Endothelial cell (in vitro differentiated cells): ENCODE measurements at regions not wholly inside any gene's neighbourhood (a gene's known extent, or its start where the extent isn't known, plus 50 kb on each side); places are given as distances from the start of the nearest gene placed in this dataset.
"Not testable (repeated sequence)": the region's sequence is repeated elsewhere in the genome, so short reads cannot be mapped to it uniquely, and the experiment has no call there.

ENCODE experiments used
- DNase-seq: peaks from one replicate; pipeline ENCODE4 v3.0.0; 2021; ENCODE audit warnings: low spot score
- H3K27ac Mint-ChIP-seq: one replicate; pipeline ENCODE4 v1.8.0; 2021; ENCODE audit warnings: mixed read lengths, inconsistent platforms; ENCODE audit not compliant: unreplicated experiment
- H3K27me3 Mint-ChIP-seq: one replicate; pipeline ENCODE4 v1.8.0; 2021; ENCODE audit warnings: mild to moderate bottlenecking, moderate library complexity, mixed read lengths, inconsistent platforms; ENCODE audit not compliant: unreplicated experiment
- H3K36me3 Mint-ChIP-seq: one replicate; pipeline ENCODE4 v1.8.0; 2021; ENCODE audit warnings: mild to moderate bottlenecking, low read depth, mixed read lengths, inconsistent platforms; ENCODE audit not compliant: unreplicated experiment
- H3K4me1 Mint-ChIP-seq: one replicate; pipeline ENCODE4 v1.8.0; 2021; ENCODE audit warnings: mild to moderate bottlenecking, mixed read lengths, inconsistent platforms; ENCODE audit not compliant: unreplicated experiment
- H3K4me3 Mint-ChIP-seq: one replicate; pipeline ENCODE4 v1.8.0; 2021; ENCODE audit warnings: mild to moderate bottlenecking, mixed read lengths, inconsistent platforms; ENCODE audit not compliant: unreplicated experiment
- H3K9me3 Mint-ChIP-seq: one replicate; pipeline ENCODE4 v1.8.0; 2021; ENCODE audit warnings: mixed read lengths, inconsistent platforms; ENCODE audit not compliant: unreplicated experiment
- CTCF ChIP-seq: fragments of 200-600 bp; sonication (generic); IDR thresholded peaks from one replicate; pipeline ENCODE4 v1.5.0; 2021; ENCODE audit warnings: antibody characterized with exemption; ENCODE audit not compliant: unreplicated experiment

- Mint-ChIP-seq H3K27me3 (peaks cover 1% of the 10 kb centered on the region), H3K9me3 (no peaks in the 10 kb centered on the region), H3K27ac (no peak overlapping the region), H3K4me1 (no peaks in the 10 kb centered on the region), H3K4me3 (no peak overlapping the region), H3K36me3 (no peaks in the 10 kb centered on the region)
- no peak for DNase-seq
- TF ChIP-seq CTCF = no peak
Measured at GRCh38 chr1:83123019-83123418, 875.9 kb downstream of the TTLL7 start.

GRCh38 chr1:83118472-83118871 is 880.5 kb downstream of the TTLL7 start:
- no peak for TF ChIP-seq CTCF
- Mint-ChIP-seq H3K4me3 (no peak overlapping the region), H3K9me3 (no peaks in the 10 kb centered on the region), H3K36me3 (no peaks in the 10 kb centered on the region), H3K27me3 (peaks cover 1% of the 10 kb centered on the region), H3K27ac (no peak overlapping the region), H3K4me1 (no peaks in the 10 kb centered on the region)
- DNase-seq = no peak

- H3K9me3 Mint-ChIP-seq, H3K4me1 Mint-ChIP-seq, H3K27me3 Mint-ChIP-seq, DNase-seq, H3K27ac Mint-ChIP-seq, H3K36me3 Mint-ChIP-seq, H3K4me3 Mint-ChIP-seq: not testable (repeated sequence)
Measured at GRCh38 chr1:83117030-83117429, 881.9 kb downstream of the TTLL7 start.

GRCh38 chr1:83115785-83116184 is 883.1 kb downstream of the TTLL7 start:
- Mint-ChIP-seq H3K9me3 (no peaks in the 10 kb centered on the region), H3K27ac (no peak overlapping the region), H3K36me3 (no peaks in the 10 kb centered on the region)

GRCh38 chr1:83114136-83114834 is 884.6 kb downstream of the TTLL7 start:
- Mint-ChIP-seq H3K9me3 (no peaks in the 10 kb centered on the region), H3K4me3 (no peak overlapping the region), H3K27ac (no peak overlapping the region), H3K27me3 (no peaks in the 10 kb centered on the region), H3K4me1 (no peaks in the 10 kb centered on the region), H3K36me3 (no peaks in the 10 kb centered on the region)
- no peak for TF ChIP-seq CTCF
- no peak for DNase-seq

More at GRCh38 chr1:83115785-83116184, 883.1 kb downstream of the TTLL7 start:
- no peak for DNase-seq
- H3K4me3 Mint-ChIP-seq = no peak overlapping the region
- H3K4me1 Mint-ChIP-seq = no peaks in the 10 kb centered on the region
- peaks cover 1% of the 10 kb centered on the region for H3K27me3 Mint-ChIP-seq
- TF ChIP-seq CTCF = no peak
